SK-N-SH (cell line): ENCODE measurements at regions not wholly inside any gene's neighbourhood (a gene's known extent, or its start where the extent isn't known, plus 50 kb on each side); places are given as distances from the start of the nearest gene placed in this dataset.

Experiments used
- CTCF ChIA-PET: fragments of 300-600, 350-600 bp; formaldehyde crosslinking; extraction: SDS; loops from one replicate; lab custom pipeline; 2021; lab: Yijun Ruan, JAX
- POLR2A ChIA-PET: fragments of 350-600 bp; sonication (Branson Sonifier 250); formaldehyde crosslinking; extraction: SDS; loops from one replicate; lab custom pipeline; 2020; ENCODE audit warnings: antibody characterized with exemption, inconsistent platforms; lab: Yijun Ruan, JAX
- DNase-seq: peaks from one replicate; pipeline ENCODE4 v3.0.0; 2012
- H2AFZ ChIP-seq: fragments of 200-600 bp; sonication (generic); 2 replicates; pipeline ENCODE4 v1.8.1; 2016; ENCODE audit warnings: antibody characterized with exemption, mild to moderate bottlenecking, low read depth
- H3F3A ChIP-seq: fragments of 200-600 bp; sonication (generic); replicated peaks from 2 replicates; pipeline ENCODE3; 2016; ENCODE audit warnings: antibody characterized with exemption, mild to moderate bottlenecking; ENCODE audit not compliant: insufficient read depth
- H3K27ac ChIP-seq, 2 experiments: fragments of 200-500 bp in 1 of 2; fragments of 200-600 bp in 1 of 2; sonication (Bioruptor generic) in 1 of 2; sonication (generic), shearing (Covaris generic) in 1 of 2; 2 replicates each; pipeline versions ENCODE4 v1.5.1 to v1.6.1; 2014 to 2016; ENCODE audit warnings: low read depth in 2 of 2, inconsistent platforms in 1 of 2, low read length in 1 of 2, mild to moderate bottlenecking in 1 of 2, mixed read lengths in 1 of 2
- H3K27me3 ChIP-seq: fragments of 200-600 bp; sonication (generic), shearing (Covaris generic); 2 replicates; pipeline ENCODE4 v1.6.1; 2016; ENCODE audit warnings: mixed run types; ENCODE audit not compliant: insufficient read depth
- H3K36me3 ChIP-seq, 2 experiments: fragments of 200-500 bp in 1 of 2; fragments of 200-600 bp in 1 of 2; sonication (Bioruptor generic) in 1 of 2; sonication (generic) in 1 of 2; replicated peaks in 1 of 2; 2 replicates each; pipeline versions ENCODE3 to v1.5.1; 2014 to 2016; ENCODE audit warnings: low read length in 1 of 2, mild to moderate bottlenecking in 1 of 2; ENCODE audit not compliant: insufficient read depth in 2 of 2, control insufficient read depth in 1 of 2
- H3K4me1 ChIP-seq, 2 experiments: fragments of 200-500 bp in 1 of 2; fragments of 200-600 bp in 1 of 2; sonication (Bioruptor generic) in 1 of 2; sonication (generic), shearing (Covaris generic) in 1 of 2; 2 replicates each; pipeline versions ENCODE4 v1.5.1 to v1.6.1; 2014 to 2016; ENCODE audit warnings: low read depth in 1 of 2, low read length in 1 of 2, mixed run types in 1 of 2; ENCODE audit not compliant: insufficient read depth in 2 of 2, control insufficient read depth in 1 of 2
- H3K4me2 ChIP-seq: fragments of 200-600 bp; sonication (generic), shearing (Covaris generic); 2 replicates; pipeline ENCODE4 v1.6.1; 2017; ENCODE audit warnings: mixed run types
- H3K4me3 ChIP-seq, 2 experiments: fragments of 200-500 bp in 1 of 2; fragments of 200-600 bp in 1 of 2; sonication (Bioruptor generic) in 1 of 2; sonication (generic), shearing (Covaris generic) in 1 of 2; 2 replicates each; pipeline versions ENCODE4 v1.5.1 to v1.8.1; 2014 to 2016; ENCODE audit warnings: low read depth in 2 of 2, inconsistent platforms in 1 of 2, low read length in 1 of 2, mild to moderate bottlenecking in 1 of 2, mixed read lengths in 1 of 2, moderate library complexity in 1 of 2
- H3K79me2 ChIP-seq: fragments of 200-600 bp; sonication (generic); 2 replicates; pipeline ENCODE4 v1.8.1; 2017; ENCODE audit warnings: mild to moderate bottlenecking; ENCODE audit not compliant: insufficient read depth
- H3K9ac ChIP-seq: fragments of 200-600 bp; sonication (generic); 2 replicates; pipeline ENCODE4 v1.6.1; 2017; ENCODE audit warnings: mixed run types
- H3K9me2 ChIP-seq: fragments of 200-600 bp; sonication (generic); 2 replicates; pipeline ENCODE4 v1.6.1; 2017; ENCODE audit warnings: mixed run types
- H3K9me3 ChIP-seq: fragments of 200-600 bp; sonication (generic); 2 replicates; pipeline ENCODE4 v1.6.1; 2017; ENCODE audit warnings: mixed run types, mild to moderate bottlenecking, moderate library complexity
- H4K20me1 ChIP-seq: fragments of 200-600 bp; sonication (generic); 2 replicates; pipeline ENCODE4 v1.6.1; 2017; ENCODE audit warnings: mild to moderate bottlenecking, mixed run types; ENCODE audit not compliant: insufficient read depth
- CTCF ChIP-seq: fragments of 200-600 bp; sonication (generic); IDR thresholded peaks from 2 replicates; pipeline ENCODE4 v1.6.1; 2017; ENCODE audit warnings: antibody characterized with exemption, mild to moderate bottlenecking, moderate library complexity
- EP300 ChIP-seq, 2 experiments: IDR thresholded peaks; 2 replicates each; pipeline versions ENCODE4 v1.4.0 to v1.6.1; 2012; ENCODE audit warnings: borderline replicate concordance in 1 of 2, low read depth in 1 of 2, low read length in 1 of 2
- FOXJ3 ChIP-seq: sonication (generic); formaldehyde crosslinking; IDR thresholded peaks from 2 replicates; pipeline ENCODE4 v1.5.1; 2020; ENCODE audit warnings: mild to moderate bottlenecking, missing genetic modification reagents
- FOXM1 ChIP-seq: IDR thresholded peaks from 2 replicates; pipeline ENCODE4 v1.4.0; 2012; ENCODE audit warnings: low read depth, mild to moderate bottlenecking
- GATA2 ChIP-seq: sonication (generic); formaldehyde crosslinking; IDR thresholded peaks from 2 replicates; pipeline ENCODE4 v1.5.0; 2020; ENCODE audit warnings: mild to moderate bottlenecking, missing genetic modification reagents
- NFIC ChIP-seq: IDR thresholded peaks from 2 replicates; pipeline ENCODE4 v1.4.0; 2012; ENCODE audit warnings: borderline replicate concordance
- NRF1 ChIP-seq: IDR thresholded peaks from 2 replicates; pipeline ENCODE4 v1.6.1; 2012; ENCODE audit warnings: low read depth, mild to moderate bottlenecking, low read length
- RAD21 ChIP-seq: IDR thresholded peaks from 2 replicates; pipeline ENCODE4 v1.6.1; 2012; ENCODE audit warnings: mild to moderate bottlenecking, low read length
- RXRA ChIP-seq: IDR thresholded peaks from 2 replicates; pipeline ENCODE4 v1.4.0; 2012; ENCODE audit warnings: low read depth, mild to moderate bottlenecking, borderline replicate concordance
- SIN3A ChIP-seq: IDR thresholded peaks from 2 replicates; pipeline ENCODE4 v1.6.1; 2012; ENCODE audit warnings: low read depth, mild to moderate bottlenecking, low read length, moderate library complexity, borderline replicate concordance
- USF1 ChIP-seq: IDR thresholded peaks from 2 replicates; pipeline ENCODE4 v1.4.0; 2012; ENCODE audit warnings: low read depth, borderline replicate concordance
- YY1 ChIP-seq: IDR thresholded peaks from 2 replicates; pipeline ENCODE4 v1.4.0; 2012; ENCODE audit warnings: low read depth, mild to moderate bottlenecking
- WGBS: methylation state at CpG from one replicate; pipeline ENCODE4 v1.1.6; 2017; ENCODE audit warnings: low lambda C conversion rate; 5-methylcytosine and 5-hydroxymethylcytosine counted together

- no peaks in the 10 kb centered on the region for H3K9me3 ChIP-seq
- peaks cover 8% of the 10 kb centered on the region for H3F3A ChIP-seq
- TF ChIP-seq FOXM1 (no peak), RXRA (no peak), SIN3A (no peak), YY1 (no peak), FOXJ3 (CRISPR knock-in tag) (no peak)
- H3K27ac ChIP-seq: no peak overlapping the region
- CTCF ChIA-PET: interaction anchor here (1.7 kb wide), 1 partner anchor 13 kb away, joined by 4 read pairs; no protein-coding TSS in a partner anchor
- H3K79me2 ChIP-seq: no peaks in the 10 kb centered on the region
- H2AFZ ChIP-seq: no peak overlapping the region
- H3K9me2 ChIP-seq: no peaks in the 10 kb centered on the region
- no peaks in the 10 kb centered on the region for H3K27me3 ChIP-seq
- H3K4me3 ChIP-seq: no peak overlapping the region
- no peaks in the 10 kb centered on the region for H3K36me3 ChIP-seq
- no peaks in the 10 kb centered on the region for H4K20me1 ChIP-seq
- H3K9ac ChIP-seq: no peak overlapping the region
- no peak for DNase-seq
- POLR2A ChIA-PET: no interaction called here
- H3K4me2 ChIP-seq: no peak overlapping the region
- WGBS: 82% methylated on average over 7 of the region's 7 CpGs
- peaks cover 0 to 6% of the 10 kb centered on the region in 2 experiments; a peak in 2 of 4 replicates for H3K4me1 ChIP-seq
Observed at GRCh38 chr13:73250061-73250460, 191.3 kb downstream of the KLF5 start.

DNA sequence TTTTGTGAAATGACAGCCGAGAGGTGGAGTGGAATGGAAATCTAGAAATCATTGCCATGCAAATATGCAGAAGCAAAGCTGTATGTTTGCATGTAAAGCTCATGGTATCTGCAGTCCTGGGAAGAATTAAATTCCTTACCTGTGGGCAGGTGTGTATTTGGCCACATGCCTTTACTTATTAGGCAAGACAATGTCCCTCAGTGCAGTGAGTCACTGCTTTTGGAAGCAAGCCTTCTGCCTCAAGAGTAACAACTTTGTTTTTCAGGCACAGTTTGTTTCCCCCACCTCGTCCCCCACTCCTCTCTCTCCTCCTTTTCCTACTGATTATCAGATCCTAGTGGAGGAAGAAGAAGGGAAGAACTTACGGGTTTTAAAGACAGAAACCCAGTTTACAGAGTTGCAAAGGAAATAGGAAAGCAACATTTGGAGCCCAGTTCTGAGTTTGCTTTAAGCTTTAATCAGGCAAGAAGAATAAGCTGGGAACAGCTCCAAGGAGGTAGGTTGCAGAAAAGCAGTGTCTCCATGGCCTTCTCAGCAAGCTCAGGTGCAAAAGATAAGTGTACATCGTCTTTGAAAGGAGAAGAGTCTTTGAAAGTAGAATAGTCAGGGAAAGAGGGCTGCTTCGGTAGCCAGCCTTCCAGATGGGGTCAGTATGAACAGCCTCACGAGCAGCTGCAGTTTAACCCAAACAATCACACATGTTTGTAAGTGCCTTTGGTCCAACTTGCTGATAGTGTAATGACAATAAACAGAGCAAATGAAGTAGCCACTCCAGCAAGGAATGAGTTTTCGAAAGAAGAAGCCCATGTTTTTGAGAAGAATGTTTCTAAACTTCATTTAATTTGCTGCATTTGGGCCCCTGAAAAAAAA lies 190.1 kb downstream of the KLF5 start:
- H4K20me1 ChIP-seq: no peaks in the 10 kb centered on the region
- no peaks in the 10 kb centered on the region for H3K9me2 ChIP-seq
- H3K36me3 ChIP-seq: no peaks in the 10 kb centered on the region
- DNase-seq: peak; percentile 31
- CTCF ChIA-PET: interaction anchor here (1.1 to 1.9 kb wide), 3 partner anchors 8 to 18 kb away, joined by 3 to 4 read pairs (median 4); no protein-coding TSS in a partner anchor
- 0 out of 2 replicates have a peak overlapping the region, but pooled peaks have one; percentile 14 for H2AFZ ChIP-seq
- H3K4me2 ChIP-seq: no peak overlapping the region
- H3K4me1 ChIP-seq: peaks cover 0 to 6% of the 10 kb centered on the region in 2 experiments; a peak in 2 of 4 replicates
- TF ChIP-seq USF1 (no peak), RAD21 (peak; percentile 46)
- H3K79me2 ChIP-seq: no peaks in the 10 kb centered on the region
- no peak overlapping the region for H3K27ac ChIP-seq
- no peak overlapping the region for H3K4me3 ChIP-seq
- POLR2A ChIA-PET: no interaction called here
- H3K27me3 ChIP-seq: no peaks in the 10 kb centered on the region
- no peaks in the 10 kb centered on the region for H3K9me3 ChIP-seq
- no peak overlapping the region for H3K9ac ChIP-seq
- WGBS: 35% methylated on average over 7 of the region's 7 CpGs
- H3F3A ChIP-seq: peaks cover 4% of the 10 kb centered on the region

DNA sequence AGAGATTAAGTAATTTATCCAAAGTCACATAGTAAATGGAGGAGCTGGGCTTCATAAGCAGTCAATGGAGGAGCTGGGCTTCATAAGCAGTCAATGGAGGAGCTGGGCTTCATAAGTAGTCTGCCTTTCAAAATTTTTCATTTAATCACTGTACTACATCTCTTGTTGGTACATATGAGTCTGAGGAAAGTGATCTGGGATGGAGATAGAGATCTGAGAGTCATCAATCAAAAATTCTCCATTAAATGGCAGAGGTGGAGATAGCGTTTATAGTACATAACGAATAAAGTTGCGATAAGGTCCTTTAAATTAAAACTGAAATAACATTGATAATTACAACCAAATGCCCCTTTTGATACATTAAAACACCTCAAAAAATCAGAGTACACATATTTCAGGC lies 189.3 kb downstream of the KLF5 start:
- CTCF ChIA-PET: interaction anchor here (1.9 kb wide), 1 partner anchor 19 kb away, joined by 4 read pairs; no protein-coding TSS in a partner anchor
- TF ChIP-seq NRF1 (no peak), CTCF (no peak), EP300 (IDR thresholded peaks at IDR 0.05; ENCODE audit: borderline replicate concordance in 1 of 2, low read depth in 1 of 2, low read length in 1 of 2) (peak in 1 of 2 experiments; percentile 19; a peak in 1 of 4 replicates), RXRA (no peak), NFIC (no peak), GATA2 (CRISPR knock-in tag) (peak; percentile 28; the same call in 1 of the 2 replicates)
- no peaks in the 10 kb centered on the region for H4K20me1 ChIP-seq
- H3K79me2 ChIP-seq: no peaks in the 10 kb centered on the region
- no peaks in the 10 kb centered on the region for H3K9me2 ChIP-seq
- H3K9me3 ChIP-seq: no peaks in the 10 kb centered on the region
- no peak overlapping the region for H3K4me2 ChIP-seq
- no peak overlapping the region for H3K4me3 ChIP-seq
- H3K9ac ChIP-seq: no peak overlapping the region
- H3K27me3 ChIP-seq: no peaks in the 10 kb centered on the region
- no peak overlapping the region for H2AFZ ChIP-seq
- no peak overlapping the region for H3K27ac ChIP-seq
- H3F3A ChIP-seq: peaks cover 4% of the 10 kb centered on the region
- peaks cover 0 to 6% of the 10 kb centered on the region in 2 experiments; a peak in 2 of 4 replicates for H3K4me1 ChIP-seq
- 64% methylated on average over 3 of the region's 3 CpGs for WGBS
- H3K36me3 ChIP-seq: no peaks in the 10 kb centered on the region
- no peak for DNase-seq
- POLR2A ChIA-PET: no interaction called here
